ENCODE measurements at regions not wholly inside any gene's neighbourhood (a gene's known extent, or its start where the extent isn't known, plus 50 kb on each side); places are given as distances from the start of the nearest gene placed in this dataset.

GRCh38 chr1:83627045-83627444 lies 371.9 kb downstream of the TTLL7 start:
- TF ChIP-seq CTCF (IDR thresholded peaks at IDR 0.05) (no peak), POLR2A (IDR thresholded peaks at IDR 0.05) (no peak), EP300 (IDR thresholded peaks at IDR 0.05) (no peak)
